CD8-positive, alpha-beta memory T cell (primary cell): ENCODE measurements at regions not wholly inside any gene's neighbourhood (a gene's known extent, or its start where the extent isn't known, plus 50 kb on each side); places are given as distances from the start of the nearest gene placed in this dataset.

ENCODE experiments used
- CTCF ChIA-PET: fragments of 350-600 bp; sonication (Branson Sonifier 250); formaldehyde crosslinking; loops from one replicate; lab custom pipeline; 2021; ENCODE audit warnings: antibody characterized with exemption; lab: Charles Lee
- POLR2A ChIA-PET: fragments of 350-600 bp; sonication (Branson Sonifier 250); formaldehyde crosslinking; loops from one replicate; lab custom pipeline; 2021; ENCODE audit warnings: antibody characterized with exemption; lab: Charles Lee
- DNase-seq, 5 donors: peaks; one replicate each; pipeline versions ENCODE4 v3.0.0 to v3.0.0-alpha.2; 2020 to 2022; ENCODE audit warnings: mixed read lengths in 1 of 5
- H3K27ac ChIP-seq: one replicate; pipeline ENCODE4 v1.7.0; 2013; ENCODE audit warnings: low read depth, mild to moderate bottlenecking, low read length, moderate library complexity
- H3K27me3 ChIP-seq: 2 replicates; pipeline ENCODE4 v1.7.0; 2013; ENCODE audit warnings: low read length, mild to moderate bottlenecking; ENCODE audit not compliant: insufficient read depth, poor library complexity, severe bottlenecking
- H3K36me3 ChIP-seq: 2 replicates; pipeline ENCODE4 v1.7.0; 2013; ENCODE audit warnings: mild to moderate bottlenecking, low read length, moderate library complexity; ENCODE audit not compliant: insufficient read depth
- H3K4me1 ChIP-seq: 2 replicates; pipeline ENCODE4 v1.7.0; 2013; ENCODE audit warnings: mild to moderate bottlenecking, low read length, moderate library complexity; ENCODE audit not compliant: insufficient read depth
- H3K4me3 ChIP-seq: 2 replicates; pipeline ENCODE4 v1.7.0; 2013; ENCODE audit warnings: mild to moderate bottlenecking, low read length
- H3K9me3 ChIP-seq: 2 replicates; pipeline ENCODE4 v1.7.0; 2013; ENCODE audit warnings: mild to moderate bottlenecking, low read length
- H3K27ac Mint-ChIP-seq, 8 donors: one replicate each; pipeline ENCODE4 v1.8.0; 2020 to 2021; ENCODE audit warnings: mixed read lengths in 8 of 8, mild to moderate bottlenecking in 6 of 8, inconsistent platforms in 3 of 8, moderate library complexity in 3 of 8
- H3K27me3 Mint-ChIP-seq, 2 donors: one replicate each; pipeline ENCODE4 v1.8.0; 2020 to 2021; ENCODE audit warnings: mixed read lengths in 2 of 2, mild to moderate bottlenecking in 1 of 2, moderate library complexity in 1 of 2
- H3K36me3 Mint-ChIP-seq, 3 donors: one replicate each; pipeline ENCODE4 v1.8.0; 2020 to 2021; ENCODE audit warnings: mixed read lengths in 3 of 3, inconsistent platforms in 1 of 3, mild to moderate bottlenecking in 1 of 3
- H3K4me1 Mint-ChIP-seq, 3 donors: one replicate each; pipeline ENCODE4 v1.8.0; 2020 to 2021; ENCODE audit warnings: mixed read lengths in 3 of 3, inconsistent platforms in 1 of 3, mild to moderate bottlenecking in 1 of 3
- H3K4me3 Mint-ChIP-seq, 7 donors: one replicate each; pipeline ENCODE4 v1.8.0; 2020 to 2021; ENCODE audit warnings: mixed read lengths in 7 of 7, mild to moderate bottlenecking in 6 of 7, moderate library complexity in 4 of 7, inconsistent platforms in 2 of 7
- H3K9me3 Mint-ChIP-seq, 5 donors: one replicate each; pipeline ENCODE4 v1.8.0; 2020 to 2022; ENCODE audit warnings: mixed read lengths in 5 of 5, mild to moderate bottlenecking in 3 of 5, moderate library complexity in 2 of 5, inconsistent platforms in 1 of 5

DNA sequence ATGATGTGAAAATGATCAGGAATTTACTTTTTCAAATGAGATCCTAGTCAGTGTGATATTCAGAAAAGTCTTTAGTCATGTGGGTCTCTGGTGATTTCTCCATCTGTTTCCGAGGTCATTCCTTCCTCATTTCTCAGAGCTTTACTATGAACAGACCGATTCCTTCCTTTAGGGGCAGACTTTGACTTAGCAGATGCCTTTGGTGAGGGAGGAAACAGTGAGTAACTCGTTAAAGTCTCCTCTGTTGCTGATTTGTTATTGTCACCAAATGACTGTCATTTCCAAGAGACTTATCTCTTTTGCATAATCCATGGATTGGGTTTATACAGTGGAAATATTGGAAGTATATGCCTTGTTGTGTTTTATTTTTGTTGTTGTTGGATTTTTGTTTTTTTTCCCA, 76.2 kb upstream of the CD99 start:
- Histone ChIP-seq H3K9me3 (no peaks in the 10 kb centered on the region), H3K27ac (no peak overlapping the region), H3K4me1 (peaks cover 11% of the 10 kb centered on the region), H3K27me3 (no peaks in the 10 kb centered on the region), H3K36me3 (peaks cover 24% of the 10 kb centered on the region), H3K4me3 (no peak overlapping the region)
- peaks cover 24 to 36% (median 32%) of the 10 kb centered on the region in 3 donors for H3K4me1 Mint-ChIP-seq
- DNase-seq = no peak
- ChIA-PET POLR2A (no interaction called here), CTCF (no interaction called here)
- H3K27me3 Mint-ChIP-seq = no peaks in the 10 kb centered on the region
- H3K27ac Mint-ChIP-seq = peak overlapping the region in 2 of 8 donors; percentile 19 to 72
- H3K4me3 Mint-ChIP-seq = peak overlapping the region in 1 of 7 donors; percentile 55
- peaks cover 35 to 83% (median 37%) of the 10 kb centered on the region in 3 donors for H3K36me3 Mint-ChIP-seq
- no peaks in the 10 kb centered on the region for H3K9me3 Mint-ChIP-seq

DNA sequence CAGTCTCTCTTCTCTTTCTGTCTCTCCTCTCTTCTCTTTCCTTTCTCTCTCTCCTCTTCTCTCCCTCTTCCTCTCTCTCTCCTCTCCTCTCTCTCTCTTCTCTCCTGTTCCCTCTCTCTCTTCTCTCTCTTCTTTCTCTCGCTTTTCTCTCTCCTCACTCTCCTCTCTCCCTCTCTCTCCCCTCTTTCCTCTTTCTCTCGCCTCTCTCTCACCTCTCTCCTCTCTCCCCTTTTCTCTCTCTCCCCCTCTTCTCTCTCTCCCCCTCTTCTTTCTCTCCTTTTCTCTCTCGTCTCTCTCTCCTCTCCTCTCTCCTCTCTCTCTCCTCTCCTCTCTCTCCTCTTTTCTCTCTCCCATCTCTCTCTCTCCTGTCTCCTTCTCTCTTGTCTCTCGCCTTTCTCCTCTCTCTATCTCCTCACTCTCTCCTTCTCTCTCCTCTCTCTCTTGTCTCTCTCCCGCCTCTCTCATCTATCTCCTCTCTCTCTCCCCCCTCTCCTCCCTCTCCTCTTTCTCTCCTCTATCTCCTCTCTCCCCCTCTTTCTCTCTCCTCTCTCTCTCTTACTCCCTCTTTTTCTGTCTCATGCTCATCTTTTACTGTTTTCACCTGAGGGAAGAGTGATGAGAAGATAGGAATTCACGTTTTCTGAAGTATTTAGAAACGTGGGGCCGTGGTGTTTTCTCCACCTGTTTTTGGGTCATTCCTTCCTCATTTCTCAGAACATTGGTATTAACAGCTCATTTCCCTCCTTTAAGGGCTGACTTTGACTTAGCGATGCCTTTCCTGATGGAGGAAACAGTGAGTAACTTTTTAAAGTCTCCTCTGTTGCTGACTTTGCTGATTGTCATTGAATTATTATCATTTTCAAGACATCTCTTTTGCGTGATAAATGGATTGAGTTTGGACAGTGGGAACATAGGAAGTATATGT, 80.6 kb upstream of the CD99 start:
- CTCF ChIA-PET = no interaction called here
- Mint-ChIP-seq H3K27ac (peak overlapping the region; percentile 6 to 89 (median 68)), H3K9me3 (no peaks in the 10 kb centered on the region), H3K27me3 (no peaks in the 10 kb centered on the region), H3K4me1 (peaks cover 46 to 64% (median 54%) of the 10 kb centered on the region in 3 donors), H3K4me3 (peak overlapping the region; percentile 88 to 98 (median 90)), H3K36me3 (peaks cover 19 to 53% (median 22%) of the 10 kb centered on the region in 3 donors)
- Histone ChIP-seq H3K36me3 (peaks cover 7% of the 10 kb centered on the region), H3K27me3 (no peaks in the 10 kb centered on the region), H3K4me1 (peaks cover 26% of the 10 kb centered on the region), H3K4me3 (no peak overlapping the region), H3K27ac (no peak overlapping the region), H3K9me3 (no peaks in the 10 kb centered on the region)
- POLR2A ChIA-PET = no interaction called here
- no peak for DNase-seq

DNA sequence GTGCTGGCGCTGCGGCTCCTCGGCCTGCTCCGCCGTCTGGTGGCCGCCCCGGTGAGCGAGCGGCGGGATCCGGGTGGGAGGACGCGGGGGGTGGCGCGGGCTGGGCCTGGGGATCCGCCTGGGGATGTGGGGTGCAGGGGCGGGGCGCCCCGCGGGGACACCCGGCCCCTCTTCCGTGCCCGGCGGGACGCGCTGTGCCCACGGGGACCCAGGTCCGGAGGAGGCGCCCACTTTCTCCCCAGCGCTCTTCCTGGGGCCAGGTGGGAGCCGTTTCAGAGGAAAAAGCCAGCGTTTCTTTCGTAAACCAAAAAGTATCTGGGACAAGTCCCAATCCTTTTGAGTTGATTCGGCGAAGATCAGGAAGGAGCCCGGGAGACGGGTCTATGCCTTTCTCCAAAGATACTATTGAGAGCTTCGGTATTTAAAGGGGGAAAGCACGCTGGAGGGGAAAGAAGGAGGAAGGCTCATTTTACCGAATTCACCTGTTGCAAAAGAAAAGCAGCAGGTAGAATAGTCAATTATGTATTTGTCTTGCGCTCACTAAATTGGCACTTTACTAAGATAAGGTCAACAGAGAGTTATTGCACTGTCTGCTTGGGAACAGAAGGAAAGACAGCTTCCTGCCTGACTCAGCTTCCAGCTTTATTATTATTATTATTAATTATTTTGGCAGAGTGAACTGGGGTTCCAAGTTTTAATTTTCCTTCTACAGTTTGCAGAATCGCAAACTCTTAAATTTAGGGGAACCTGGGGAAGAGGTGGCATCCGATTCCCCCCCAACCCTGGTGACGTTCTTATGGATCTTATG, 81.5 kb upstream of the CD99 start:
- no peaks in the 10 kb centered on the region for H3K27me3 Mint-ChIP-seq

DNA sequence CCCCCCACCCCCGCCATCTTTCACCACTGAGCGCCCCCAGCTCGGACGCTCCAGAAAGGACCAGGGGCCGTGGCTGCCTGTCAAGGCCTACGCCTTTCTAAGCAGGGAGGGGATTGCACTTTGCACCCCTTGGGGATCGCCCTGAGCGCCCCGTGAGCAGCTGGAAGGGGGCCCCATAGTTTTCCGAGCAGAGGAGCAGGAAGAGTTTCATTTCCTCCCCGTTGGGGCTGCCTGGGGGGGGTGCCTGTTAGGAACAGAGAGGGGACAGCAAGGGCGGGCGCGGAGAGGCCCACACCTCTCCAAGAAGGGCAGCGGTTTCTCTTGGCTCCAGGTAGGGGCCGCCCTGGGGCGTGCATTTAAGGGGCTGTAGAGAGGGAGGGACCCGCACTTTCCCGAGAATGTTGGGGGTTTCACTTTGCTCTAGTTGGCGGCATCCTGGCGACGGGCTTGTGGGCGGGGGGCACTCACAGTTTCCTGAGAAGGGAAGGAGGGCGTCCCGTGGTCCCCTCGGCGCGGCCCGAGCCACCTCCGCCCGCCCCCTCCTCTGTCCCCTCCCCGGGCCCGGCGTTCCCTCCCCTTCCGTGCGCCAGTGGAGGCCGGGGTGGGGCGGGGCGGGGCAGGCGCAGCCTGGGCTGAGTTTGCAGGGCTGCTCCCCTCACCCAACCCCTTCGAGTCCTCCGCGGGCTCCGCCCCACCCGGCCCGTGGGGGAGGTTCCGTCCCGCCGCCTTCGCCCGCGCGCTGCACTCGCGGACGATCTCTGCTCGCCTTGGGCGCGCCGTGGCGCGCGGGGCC, 82.3 kb upstream of the CD99 start:
- peaks cover 41 to 71% (median 57%) of the 10 kb centered on the region in 3 donors for H3K4me1 Mint-ChIP-seq
- no peaks in the 10 kb centered on the region for H3K27me3 Mint-ChIP-seq
- Histone ChIP-seq H3K36me3 (peaks cover 4% of the 10 kb centered on the region), H3K27me3 (no peaks in the 10 kb centered on the region), H3K4me1 (peaks cover 26% of the 10 kb centered on the region), H3K27ac (peak overlapping the region; percentile 49), H3K4me3 (peak overlapping the region; percentile 73), H3K9me3 (no peaks in the 10 kb centered on the region)
- no peaks in the 10 kb centered on the region for H3K9me3 Mint-ChIP-seq
- DNase-seq = peak; percentile 79 to 89 (median 81)
- H3K36me3 Mint-ChIP-seq = peaks cover 7 to 49% (median 16%) of the 10 kb centered on the region in 3 donors
- peak overlapping the region; percentile 92 to 98 (median 94) for H3K4me3 Mint-ChIP-seq
- peak overlapping the region; percentile 66 to 97 (median 84) for H3K27ac Mint-ChIP-seq
- POLR2A ChIA-PET = no interaction called here
- CTCF ChIA-PET = no interaction called here

More for the DNA sequence above, 81.5 kb upstream of the CD99 start:
- Mint-ChIP-seq H3K27ac (peak overlapping the region in 7 of 8 donors; percentile 28 to 89 (median 71)), H3K36me3 (peaks cover 10 to 49% (median 19%) of the 10 kb centered on the region in 3 donors), H3K4me1 (peaks cover 43 to 65% (median 54%) of the 10 kb centered on the region in 3 donors), H3K4me3 (peak overlapping the region; percentile 88 to 98 (median 94)), H3K9me3 (no peaks in the 10 kb centered on the region)
- DNase-seq = no peak
- Histone ChIP-seq H3K4me3 (peak overlapping the region; percentile 73), H3K27me3 (no peaks in the 10 kb centered on the region), H3K9me3 (no peaks in the 10 kb centered on the region), H3K27ac (no peak overlapping the region), H3K36me3 (peaks cover 4% of the 10 kb centered on the region), H3K4me1 (peaks cover 26% of the 10 kb centered on the region)
- CTCF ChIA-PET = no interaction called here
- POLR2A ChIA-PET = no interaction called here

DNA sequence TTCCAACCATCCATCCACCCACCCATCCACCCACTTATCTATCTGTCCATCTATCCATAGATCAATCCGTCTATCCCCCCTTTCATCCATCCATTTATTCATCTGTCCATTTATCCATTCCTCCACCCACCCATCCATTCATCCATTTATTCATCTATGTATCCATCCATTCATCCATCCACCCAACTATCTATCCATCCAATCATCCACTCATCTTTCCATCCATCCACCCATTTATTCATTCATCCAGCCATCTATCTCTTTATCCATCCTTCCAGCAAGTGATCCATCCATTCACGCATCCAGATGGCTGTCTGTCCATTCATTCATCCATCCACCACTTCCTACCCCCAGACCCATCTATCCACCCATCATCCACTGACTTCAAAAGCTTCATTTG, 84.0 kb upstream of the CD99 start:
- DNase-seq = no peak
- Mint-ChIP-seq H3K27me3 (no peaks in the 10 kb centered on the region), H3K4me3 (peak overlapping the region; percentile 24 to 98 (median 92)), H3K4me1 (peaks cover 37 to 68% (median 58%) of the 10 kb centered on the region in 3 donors), H3K36me3 (peaks cover 0 to 43% (median 13%) of the 10 kb centered on the region in 3 donors), H3K9me3 (no peaks in the 10 kb centered on the region), H3K27ac (peak overlapping the region in 2 of 8 donors; percentile 17 to 25)
- ChIA-PET POLR2A (no interaction called here), CTCF (no interaction called here)
- Histone ChIP-seq H3K4me1 (peaks cover 26% of the 10 kb centered on the region), H3K27me3 (no peaks in the 10 kb centered on the region), H3K36me3 (peaks cover 9% of the 10 kb centered on the region), H3K4me3 (no peak overlapping the region), H3K27ac (no peak overlapping the region), H3K9me3 (no peaks in the 10 kb centered on the region)

DNA sequence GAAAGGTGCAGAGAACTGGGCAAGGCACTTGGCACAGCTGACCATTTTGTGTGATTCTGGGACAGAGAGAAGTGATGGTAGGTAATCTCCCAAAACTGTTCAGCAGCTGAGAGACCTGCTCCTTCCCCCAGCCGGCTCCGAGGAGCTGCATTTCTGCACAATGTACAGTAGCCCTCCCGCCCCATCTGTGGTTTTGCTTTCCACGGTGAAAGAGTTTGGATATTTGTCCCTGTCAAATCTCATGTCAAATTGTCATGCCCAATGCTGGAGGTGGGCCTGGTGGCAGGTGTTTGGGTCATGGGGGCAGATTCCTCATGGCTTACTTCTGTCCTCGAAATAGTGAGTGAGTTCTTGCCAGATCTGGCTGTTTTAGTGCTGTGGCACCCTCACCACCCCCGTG, 90.5 kb upstream of the CD99 start:
- Mint-ChIP-seq H3K9me3 (no peaks in the 10 kb centered on the region), H3K4me3 (no peak overlapping the region), H3K36me3 (peaks cover 3 to 57% (median 12%) of the 10 kb centered on the region in 3 donors), H3K27me3 (no peaks in the 10 kb centered on the region), H3K4me1 (peaks cover 8 to 22% (median 17%) of the 10 kb centered on the region in 3 donors), H3K27ac (peak overlapping the region in 2 of 8 donors; percentile 87)
- Histone ChIP-seq H3K36me3 (peaks cover 5% of the 10 kb centered on the region), H3K27me3 (no peaks in the 10 kb centered on the region), H3K4me3 (no peak overlapping the region), H3K4me1 (no peaks in the 10 kb centered on the region), H3K9me3 (no peaks in the 10 kb centered on the region), H3K27ac (no peak overlapping the region)
- CTCF ChIA-PET = no interaction called here
- POLR2A ChIA-PET = no interaction called here
- no peak for DNase-seq

DNA sequence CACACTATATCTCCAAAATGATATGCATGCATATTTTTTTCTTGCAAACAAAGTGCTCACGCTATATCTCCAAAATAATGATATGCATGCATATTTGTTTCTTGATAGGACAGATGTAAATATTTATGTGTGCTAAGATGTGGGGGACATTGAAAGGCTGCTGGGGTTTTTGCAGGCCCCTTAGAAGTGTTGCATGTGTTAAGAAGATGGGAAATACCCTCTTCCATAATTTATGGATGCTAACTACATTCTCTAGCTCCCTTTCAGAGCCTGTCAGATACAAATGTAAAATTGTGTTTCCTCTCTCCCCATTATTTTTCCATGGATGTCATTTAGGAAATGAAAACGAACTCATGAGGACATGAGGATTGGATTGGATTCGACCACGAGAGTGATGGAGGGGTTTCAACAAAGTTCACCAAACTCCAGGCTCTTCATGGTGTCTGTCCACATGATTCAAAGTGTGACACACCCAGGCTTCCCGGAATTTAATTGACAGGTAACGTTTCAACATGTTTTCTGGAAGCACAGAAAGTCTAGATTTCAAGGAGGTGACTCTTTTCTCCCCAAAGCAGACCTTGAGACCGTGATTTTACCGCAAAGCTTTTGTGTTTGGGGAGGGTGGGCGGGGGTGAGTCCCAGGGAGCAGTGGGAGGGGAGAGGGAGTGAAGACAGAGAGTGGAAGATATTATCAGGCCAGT, 94.4 kb upstream of the CD99 start:
- Mint-ChIP-seq H3K4me3 (no peak overlapping the region), H3K27me3 (no peaks in the 10 kb centered on the region), H3K4me1 (peaks cover 12 to 20% (median 17%) of the 10 kb centered on the region in 3 donors), H3K27ac (peak overlapping the region in 3 of 8 donors; percentile 24 to 57 (median 36)), H3K36me3 (peaks cover 3 to 38% (median 7%) of the 10 kb centered on the region in 3 donors), H3K9me3 (no peaks in the 10 kb centered on the region)
- ChIA-PET CTCF (no interaction called here), POLR2A (no interaction called here)
- H3K4me1 ChIP-seq = no peaks in the 10 kb centered on the region
- H3K27me3 ChIP-seq = no peaks in the 10 kb centered on the region
- H3K9me3 ChIP-seq = no peaks in the 10 kb centered on the region
- no peaks in the 10 kb centered on the region for H3K36me3 ChIP-seq
- H3K4me3 ChIP-seq = no peak overlapping the region
- DNase-seq = no peak
- no peak overlapping the region for H3K27ac ChIP-seq
